GM18520 (cell line): ENCODE measurements at regions not wholly inside any gene's neighbourhood (a gene's known extent, or its start where the extent isn't known, plus 50 kb on each side); places are given as distances from the start of the nearest gene placed in this dataset.
A peak's percentile ranks its signal among the peaks of the same experiment; 100 is the strongest.
"Not testable (repeated sequence)": the region's sequence is repeated elsewhere in the genome, so short reads cannot be mapped to it uniquely, and the experiment has no call there.

Experiments used
- ATAC-seq: cut with Tn5 transposase; IDR thresholded peaks from one replicate; pipeline ENCODE4 v1.9.1; 2021; ENCODE audit not compliant: unreplicated experiment

DNA sequence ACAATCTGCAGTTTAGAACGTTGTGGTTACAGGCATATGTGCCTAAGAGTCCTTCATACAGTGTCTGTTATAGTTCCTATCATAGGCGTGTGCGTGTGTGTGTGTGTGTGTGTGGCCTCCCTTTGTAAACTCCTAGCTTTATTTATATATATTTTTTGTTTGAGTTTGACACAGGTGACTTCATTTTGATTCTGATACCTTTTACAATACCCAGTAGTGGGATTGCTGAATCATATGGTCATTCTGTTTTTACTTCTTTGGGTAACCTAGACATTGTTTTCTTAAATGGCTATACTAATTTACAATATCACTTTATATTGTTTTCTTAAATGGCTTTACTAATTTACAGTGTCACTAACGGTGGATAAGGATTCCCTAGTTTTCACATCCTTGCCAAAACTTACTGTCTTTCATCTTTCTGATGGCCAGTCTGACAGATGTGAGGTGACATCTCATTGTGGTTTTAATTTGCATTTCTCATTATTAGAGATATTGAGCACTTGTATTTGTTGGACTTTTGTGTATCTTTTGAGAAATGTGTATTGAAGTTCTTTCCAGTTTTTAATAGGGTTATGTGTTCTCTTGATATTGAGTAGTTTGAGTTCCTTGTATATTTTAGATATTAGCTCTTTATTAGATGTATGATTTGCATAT lies 211.1 kb upstream of the NUDT6 start:
- peak; percentile 90 for ATAC-seq

DNA sequence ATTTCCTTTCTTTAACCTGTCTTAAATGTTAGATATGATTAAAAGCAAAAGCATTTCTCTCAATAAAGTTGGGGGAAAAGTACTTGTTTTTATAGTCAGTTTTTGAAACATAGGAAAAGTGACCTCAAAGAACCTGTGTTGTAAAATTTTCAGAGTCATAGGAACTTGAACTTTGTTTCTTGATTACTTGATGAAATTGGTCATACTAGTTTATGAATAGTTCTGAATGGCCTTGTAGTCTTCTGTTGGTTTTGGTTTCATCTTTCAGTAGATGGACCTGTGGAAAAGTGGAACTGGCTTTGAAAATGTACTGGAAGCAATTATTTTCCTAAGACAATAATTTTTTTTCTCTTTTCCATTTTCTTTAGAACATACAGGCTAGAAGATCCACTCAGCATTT lies 222.2 kb upstream of the NUDT6 start:
- ATAC-seq = no peak

DNA sequence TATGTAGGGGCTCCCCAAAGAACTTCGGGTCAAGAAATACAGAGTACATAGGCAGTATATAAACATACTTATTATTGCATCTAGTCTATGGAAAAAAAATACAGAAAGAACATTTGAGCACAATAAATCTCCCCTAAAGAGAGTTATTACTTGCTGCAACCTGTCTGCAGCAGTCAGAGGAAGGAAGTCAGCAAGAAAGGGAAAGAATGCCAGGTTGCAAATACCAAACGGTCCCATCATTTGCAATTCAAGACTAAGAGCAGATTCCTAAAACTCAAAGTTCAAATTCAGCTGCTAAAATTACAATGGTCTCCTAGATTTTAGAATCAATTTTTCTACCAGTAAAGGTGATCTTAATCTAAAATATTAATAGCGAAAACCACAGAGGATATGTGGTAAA lies 236.2 kb upstream of the NUDT6 start:
- no peak for ATAC-seq

DNA sequence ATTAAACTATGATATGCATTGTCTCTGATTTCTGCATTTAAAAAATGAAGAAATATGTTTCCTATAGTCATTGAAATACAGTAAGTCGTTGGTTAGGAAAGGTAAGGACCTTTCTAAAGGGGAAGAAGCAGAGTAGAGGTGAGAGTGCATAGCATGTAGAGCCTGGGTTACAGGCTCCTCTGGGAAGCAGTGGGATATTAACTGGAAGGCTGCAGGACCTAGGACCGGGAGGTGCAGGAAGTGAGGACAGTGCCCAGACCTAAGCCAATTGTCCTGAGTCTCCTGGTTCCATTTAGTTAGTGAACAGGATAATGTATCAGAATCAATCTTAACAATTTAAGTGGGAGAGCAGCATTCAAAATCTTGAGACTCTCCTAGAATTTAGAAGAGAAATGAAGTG lies 237.1 kb upstream of the NUDT6 start:
- ATAC-seq = no peak

DNA sequence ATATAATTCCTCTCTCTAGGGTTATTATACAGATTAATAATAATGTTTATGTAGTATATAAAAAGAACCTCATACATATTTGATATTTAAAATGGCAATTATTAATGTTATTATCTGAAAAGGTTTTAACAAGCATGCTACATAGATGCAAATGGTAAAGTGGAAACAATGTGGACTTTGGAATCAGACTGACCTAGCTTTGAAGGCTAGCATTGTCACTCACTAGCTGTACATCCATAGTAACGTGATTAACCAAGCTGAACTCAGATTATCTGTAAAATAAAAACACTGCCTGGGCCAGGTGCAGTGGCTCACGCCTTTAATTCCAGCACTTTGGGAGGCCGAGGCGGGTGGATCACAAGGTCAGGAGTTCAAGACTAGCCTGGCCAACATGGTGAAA lies 233.7 kb upstream of the SPRY1 start:
- no peak for ATAC-seq

- ATAC-seq = no peak
Measured at GRCh38 chr4:123163501-123163900, 233.1 kb upstream of the SPRY1 start.

GRCh38 chr4:123166023-123166422 lies 230.6 kb upstream of the SPRY1 start:
- no peak for ATAC-seq

GRCh38 chr4:123167931-123168330 lies 228.7 kb upstream of the SPRY1 start:
- ATAC-seq = no peak

- ATAC-seq = no peak
Measured at GRCh38 chr4:123168812-123169211, 227.8 kb upstream of the SPRY1 start.

DNA sequence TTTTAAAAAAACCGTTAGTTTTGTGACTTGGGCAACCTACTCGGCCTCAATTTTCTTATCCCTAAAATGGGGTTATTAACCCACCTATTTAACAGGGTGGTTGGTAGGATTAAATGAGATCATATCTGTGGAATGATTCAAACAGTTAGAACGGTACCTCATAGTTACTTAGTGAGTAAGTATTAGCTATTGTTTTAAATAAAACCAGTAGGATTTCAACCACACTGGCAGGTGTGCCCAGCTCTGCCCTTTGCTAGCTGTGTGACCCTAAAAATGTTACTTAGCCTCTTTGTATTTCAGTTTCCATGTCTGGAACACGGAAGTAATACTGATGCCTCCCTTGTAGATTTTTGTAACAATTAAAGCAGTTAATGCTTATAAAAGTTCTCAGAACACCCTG lies 225.8 kb upstream of the SPRY1 start:
- no peak for ATAC-seq

DNA sequence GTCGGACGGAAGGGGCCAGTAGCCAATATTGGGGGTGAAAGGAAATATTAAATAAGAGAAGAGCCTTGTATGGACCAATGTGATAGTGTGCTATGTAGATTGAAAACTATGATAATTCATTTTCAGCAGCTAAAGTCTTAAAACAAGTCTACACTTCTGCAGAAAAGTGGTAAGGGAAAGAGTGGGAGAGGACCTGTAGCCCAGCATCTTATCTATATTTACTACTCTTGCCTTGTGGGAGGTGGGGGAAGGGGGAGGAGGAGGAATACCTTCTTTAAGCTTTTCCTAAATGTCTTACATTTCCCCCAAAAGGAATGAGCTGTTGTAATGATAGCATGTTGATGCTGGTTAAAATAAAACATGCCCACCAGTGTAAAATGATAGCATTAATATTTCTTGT lies 220.0 kb upstream of the SPRY1 start:
- ATAC-seq = no peak

DNA sequence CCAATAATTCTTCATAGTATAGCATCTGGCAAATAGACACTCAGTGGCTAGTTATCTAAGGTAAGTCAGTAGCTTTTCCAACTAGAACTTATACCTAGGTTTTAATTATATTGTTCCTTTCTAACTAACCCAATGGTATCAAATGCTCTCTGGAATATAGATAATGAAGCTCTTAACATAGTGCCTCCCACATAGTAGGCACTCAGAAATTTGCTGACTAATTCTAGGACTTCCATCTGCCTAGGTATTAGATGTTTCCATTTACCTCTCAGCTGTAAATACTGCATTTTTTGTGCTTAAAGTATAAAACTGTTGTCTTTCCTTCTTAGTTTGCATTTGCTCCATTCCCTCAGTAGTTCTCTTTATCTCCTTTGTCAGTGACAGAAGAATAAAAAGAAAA lies 214.3 kb upstream of the SPRY1 start:
- ATAC-seq = no peak

DNA sequence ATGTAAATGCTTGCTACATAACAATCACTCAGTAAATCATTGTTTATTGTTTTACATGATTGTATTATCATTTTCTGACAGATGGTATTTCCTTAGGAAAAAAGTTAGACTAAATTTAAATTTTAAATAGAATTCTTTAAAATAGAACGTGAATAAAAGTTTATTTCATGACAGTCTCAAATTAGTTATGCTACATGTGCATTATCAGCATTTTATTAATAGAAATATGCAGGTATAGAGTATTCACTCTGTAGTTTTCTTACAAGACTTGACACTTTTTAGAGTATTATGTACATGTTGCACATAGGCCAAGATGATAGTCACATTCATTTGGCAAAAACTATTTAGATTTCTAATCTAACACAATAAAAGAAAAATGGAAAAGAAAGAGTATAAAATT lies 213.3 kb upstream of the SPRY1 start:
- no peak for ATAC-seq

- ATAC-seq = not testable (repeated sequence)
Measured at GRCh38 chr4:123183754-123184153, 212.8 kb upstream of the SPRY1 start.

DNA sequence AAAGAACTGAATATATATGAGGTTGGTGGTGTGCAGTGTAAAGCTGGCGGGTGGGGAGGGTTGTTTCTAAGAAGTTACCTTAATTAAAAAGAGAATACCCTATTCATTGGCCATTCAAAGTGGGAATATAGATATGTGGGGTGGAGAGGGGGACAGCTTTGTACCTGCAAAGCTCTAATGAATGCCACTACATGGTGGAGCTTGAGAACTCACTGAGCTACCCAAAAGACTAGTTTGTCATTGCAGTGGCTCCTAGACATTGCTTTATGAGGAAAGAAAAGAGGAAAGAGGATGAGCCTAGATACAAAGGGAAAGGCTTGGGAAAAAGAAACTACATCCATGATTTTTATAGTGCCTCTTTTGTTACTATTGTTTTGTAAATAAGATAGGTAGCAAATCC lies 209.9 kb upstream of the SPRY1 start:
- ATAC-seq = no peak

DNA sequence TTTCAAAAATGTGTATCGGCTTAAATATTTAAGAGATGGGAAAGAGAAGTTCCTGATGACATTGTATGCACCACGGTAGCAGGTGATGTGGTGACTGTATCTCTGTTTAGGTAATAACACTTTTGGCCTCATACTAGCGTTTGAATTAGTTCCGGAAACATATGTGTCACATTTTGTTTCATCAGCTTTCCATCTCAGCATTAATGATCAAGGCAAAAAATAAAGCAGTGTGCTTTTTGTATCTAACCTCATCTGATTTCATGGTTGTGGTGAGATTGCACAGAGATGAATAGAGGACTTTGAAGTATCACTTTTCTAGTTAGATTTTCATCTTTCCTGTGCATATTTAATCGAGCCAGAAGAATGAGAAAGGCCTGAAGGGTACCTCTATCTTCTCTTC lies 206.4 kb upstream of the SPRY1 start:
- ATAC-seq = no peak

- ATAC-seq = no peak
Measured at GRCh38 chr4:123191728-123192127, 204.9 kb upstream of the SPRY1 start.

DNA sequence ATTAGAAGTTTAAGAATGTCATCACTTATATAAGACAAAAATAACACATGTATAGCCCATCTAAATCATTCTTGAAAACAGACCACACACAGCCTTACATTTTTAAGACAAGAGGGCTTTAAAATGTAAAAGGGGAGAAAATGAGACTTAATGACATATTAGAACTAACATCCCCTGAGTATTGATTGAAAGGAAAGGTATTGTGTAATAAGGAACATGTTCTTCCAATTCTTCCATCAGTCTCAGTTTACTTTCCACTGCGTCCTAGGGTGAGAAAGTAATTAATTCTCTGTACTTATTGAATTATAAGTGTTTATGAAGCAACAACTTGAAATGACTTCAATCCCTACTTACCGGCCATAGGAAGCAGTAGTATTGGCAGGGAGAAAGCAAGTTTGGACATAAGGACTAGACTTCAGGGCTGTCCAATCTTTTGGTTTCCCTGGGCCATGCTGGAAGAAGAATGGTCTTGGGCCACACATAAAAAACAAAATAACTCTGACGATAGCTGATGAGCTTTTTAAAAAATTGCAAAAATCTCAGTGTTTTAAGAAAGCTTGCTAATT lies 202.7 kb upstream of the SPRY1 start:
- no peak for ATAC-seq

GRCh38 chr4:123198706-123199105 lies 197.9 kb upstream of the SPRY1 start:
- ATAC-seq = no peak

GRCh38 chr4:123200051-123200940 lies 196.3 kb upstream of the SPRY1 start:
- no peak for ATAC-seq

- no peak for ATAC-seq
Measured at GRCh38 chr4:123204737-123205136, 191.9 kb upstream of the SPRY1 start.

- ATAC-seq = no peak
Measured at GRCh38 chr4:123206016-123206415, 190.6 kb upstream of the SPRY1 start.
